ENCODE measurements at regions not wholly inside any gene's neighbourhood (a gene's known extent, or its start where the extent isn't known, plus 50 kb on each side); places are given as distances from the start of the nearest gene placed in this dataset.
"Not testable (repeated sequence)": the region's sequence is repeated elsewhere in the genome, so short reads cannot be mapped to it uniquely, and the experiment has no call there.

DNA sequence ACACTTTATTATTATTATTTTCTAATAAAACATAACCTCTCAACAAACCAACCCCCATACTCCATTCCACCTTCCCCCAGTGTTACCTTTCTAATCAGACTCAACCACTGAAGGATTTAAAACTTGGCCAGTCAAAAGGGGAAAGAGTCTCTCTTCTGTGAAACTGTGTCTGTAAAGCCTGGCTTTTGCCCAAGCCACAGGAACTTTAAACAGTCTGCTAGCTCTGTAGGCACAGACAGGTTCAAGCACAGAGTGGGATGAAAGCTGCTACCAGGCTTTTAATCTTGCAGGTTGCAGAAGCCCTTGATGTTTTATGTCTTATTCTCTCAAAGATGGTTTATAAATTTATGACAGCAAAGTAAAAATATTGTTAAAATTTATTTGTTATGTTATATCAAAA, 585.7 kb downstream of the TENT5A start:
- ATAC-seq, result no peak
- H3K4me1 Mint-ChIP-seq (ENCODE audit: low read depth in 2 of 2), result no peaks in the 10 kb centered on the region
- no peaks in the 10 kb centered on the region for H3K27me3 Mint-ChIP-seq
- no peak overlapping the region for H3K27ac Mint-ChIP-seq
- no peaks in the 10 kb centered on the region for H3K36me3 Mint-ChIP-seq
- H3K4me3 Mint-ChIP-seq, result no peak overlapping the region
- no peak for DNase-seq (ENCODE audit: low spot score)
- H3K9me3 Mint-ChIP-seq, result peaks cover 3% of the 10 kb centered on the region

DNA sequence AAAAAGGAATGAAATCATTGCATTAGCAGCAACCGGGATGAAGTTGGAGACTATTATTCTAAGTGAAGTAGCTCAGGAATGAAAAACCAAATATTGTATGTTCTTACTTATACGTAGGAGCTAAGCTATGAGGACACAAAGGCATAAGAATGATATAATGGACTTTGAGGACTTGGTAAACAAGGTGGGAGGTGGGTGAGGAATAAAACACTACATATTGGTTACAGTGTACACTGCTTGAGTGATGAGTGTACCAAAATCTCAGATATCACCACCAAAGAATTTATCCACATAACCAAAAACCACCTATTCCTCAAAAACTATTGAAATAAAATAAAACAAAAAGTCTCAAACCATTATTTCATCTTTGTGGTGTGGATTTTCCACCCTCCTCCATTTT, 593.5 kb downstream of the TENT5A start:
- H3K36me3 Mint-ChIP-seq, result no peaks in the 10 kb centered on the region
- H3K9me3 Mint-ChIP-seq, result peaks cover 3% of the 10 kb centered on the region
- no peak for ATAC-seq
- H3K4me1 Mint-ChIP-seq (ENCODE audit: low read depth in 2 of 2), result no peaks in the 10 kb centered on the region
- DNase-seq (ENCODE audit: low spot score), result no peak
- no peak overlapping the region for H3K4me3 Mint-ChIP-seq
- H3K27me3 Mint-ChIP-seq, result no peaks in the 10 kb centered on the region
- no peak overlapping the region for H3K27ac Mint-ChIP-seq

GRCh38 chr6:81148751-81149150, 603.7 kb downstream of the TENT5A start:
- Mint-ChIP-seq H3K9me3 (peaks cover 16% of the 10 kb centered on the region), H3K4me3 (no peak overlapping the region), H3K4me1 (ENCODE audit: low read depth in 2 of 2) (no peaks in the 10 kb centered on the region), H3K27ac (no peak overlapping the region), H3K36me3 (peaks cover 10% of the 10 kb centered on the region), H3K27me3 (no peaks in the 10 kb centered on the region)
- no peak for ATAC-seq
- DNase-seq (ENCODE audit: low spot score), result no peak

- H3K27ac Mint-ChIP-seq, result no peak overlapping the region
- H3K27me3 Mint-ChIP-seq, result no peaks in the 10 kb centered on the region
- H3K36me3 Mint-ChIP-seq, result no peaks in the 10 kb centered on the region
- H3K9me3 Mint-ChIP-seq, result peaks cover 8% of the 10 kb centered on the region
- DNase-seq (ENCODE audit: low spot score) (no peak), ATAC-seq (no peak)
- H3K4me1 Mint-ChIP-seq (ENCODE audit: low read depth in 2 of 2), result no peaks in the 10 kb centered on the region
- H3K4me3 Mint-ChIP-seq, result no peak overlapping the region
Measured at GRCh38 chr6:81145506-81145905, 607.0 kb downstream of the TENT5A start.

DNA sequence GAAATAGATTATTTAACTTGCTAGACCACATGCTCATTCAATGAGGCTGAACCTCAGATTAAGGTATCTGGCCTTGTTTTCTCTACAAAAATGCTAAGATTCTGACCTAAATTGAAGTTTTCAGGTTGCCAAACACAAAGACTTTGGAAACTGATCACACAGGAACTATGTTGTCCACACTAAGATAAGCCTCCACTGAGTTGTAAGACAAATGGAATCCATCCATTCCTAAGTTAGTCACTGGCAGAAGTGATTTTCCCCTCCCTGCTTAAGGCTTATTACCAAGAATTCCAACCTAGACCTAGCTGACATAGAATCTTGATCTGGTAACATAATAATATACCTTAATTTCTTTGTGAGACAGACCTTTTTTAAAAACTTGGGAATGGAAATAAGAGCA, 608.1 kb downstream of the TENT5A start:
- Mint-ChIP-seq H3K27ac (no peak overlapping the region), H3K36me3 (no peaks in the 10 kb centered on the region), H3K4me3 (no peak overlapping the region), H3K9me3 (peaks cover 14% of the 10 kb centered on the region), H3K4me1 (ENCODE audit: low read depth in 2 of 2) (no peaks in the 10 kb centered on the region), H3K27me3 (no peaks in the 10 kb centered on the region)
- DNase-seq (ENCODE audit: low spot score) (no peak), ATAC-seq (no peak)

GRCh38 chr6:81138236-81138635, 614.2 kb downstream of the TENT5A start:
- no peaks in the 10 kb centered on the region for H3K4me1 Mint-ChIP-seq (ENCODE audit: low read depth in 2 of 2)
- H3K4me3 Mint-ChIP-seq, result no peak overlapping the region
- no peak overlapping the region for H3K27ac Mint-ChIP-seq
- H3K36me3 Mint-ChIP-seq, result no peaks in the 10 kb centered on the region
- peaks cover 16% of the 10 kb centered on the region for H3K9me3 Mint-ChIP-seq
- DNase-seq (ENCODE audit: low spot score) (no peak), ATAC-seq (no peak)
- H3K27me3 Mint-ChIP-seq, result no peaks in the 10 kb centered on the region

GRCh38 chr6:81130969-81131368, 621.5 kb downstream of the TENT5A start:
- no peaks in the 10 kb centered on the region for H3K4me1 Mint-ChIP-seq (ENCODE audit: low read depth in 2 of 2)
- H3K4me3 Mint-ChIP-seq, result no peak overlapping the region
- peaks cover 14% of the 10 kb centered on the region for H3K9me3 Mint-ChIP-seq
- ATAC-seq (no peak), DNase-seq (ENCODE audit: low spot score) (no peak)
- H3K36me3 Mint-ChIP-seq, result no peaks in the 10 kb centered on the region
- H3K27me3 Mint-ChIP-seq, result no peaks in the 10 kb centered on the region
- H3K27ac Mint-ChIP-seq, result no peak overlapping the region

- no peaks in the 10 kb centered on the region for H3K27me3 Mint-ChIP-seq
- H3K9me3 Mint-ChIP-seq, result peaks cover 15% of the 10 kb centered on the region
- H3K4me3 Mint-ChIP-seq, result no peak overlapping the region
- H3K27ac Mint-ChIP-seq, result no peak overlapping the region
- no peaks in the 10 kb centered on the region for H3K4me1 Mint-ChIP-seq (ENCODE audit: low read depth in 2 of 2)
- DNase-seq (ENCODE audit: low spot score) (no peak), ATAC-seq (no peak)
- H3K36me3 Mint-ChIP-seq, result no peaks in the 10 kb centered on the region
Measured at GRCh38 chr6:81130061-81130460, 622.4 kb downstream of the TENT5A start.

DNA sequence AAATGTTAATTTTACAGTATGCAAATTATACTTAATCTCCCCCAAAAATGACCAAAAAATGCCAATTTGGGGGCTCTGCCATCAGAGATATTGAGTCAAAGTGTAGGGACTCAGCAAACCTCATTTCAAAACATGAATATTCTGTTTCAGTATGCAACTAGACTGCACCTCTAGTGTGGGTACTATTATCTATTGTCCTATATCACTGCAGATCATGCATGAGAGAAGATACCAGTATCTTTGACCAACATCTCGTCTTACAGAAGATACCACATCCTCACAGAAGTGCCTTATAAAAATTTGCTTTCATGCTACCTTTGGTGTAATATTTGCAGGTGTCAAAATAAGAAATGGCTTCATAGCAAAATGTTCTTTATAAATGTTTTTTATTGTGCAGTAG, 623.8 kb downstream of the TENT5A start:
- no peaks in the 10 kb centered on the region for H3K27me3 Mint-ChIP-seq
- peaks cover 15% of the 10 kb centered on the region for H3K9me3 Mint-ChIP-seq
- ATAC-seq, result no peak
- no peaks in the 10 kb centered on the region for H3K4me1 Mint-ChIP-seq (ENCODE audit: low read depth in 2 of 2)
- no peak overlapping the region for H3K4me3 Mint-ChIP-seq
- no peak overlapping the region for H3K27ac Mint-ChIP-seq
- no peaks in the 10 kb centered on the region for H3K36me3 Mint-ChIP-seq
- DNase-seq (ENCODE audit: low spot score), result no peak

GRCh38 chr6:81126150-81126549, 626.3 kb downstream of the TENT5A start:
- H3K4me1 Mint-ChIP-seq (ENCODE audit: low read depth in 2 of 2), result no peaks in the 10 kb centered on the region
- H3K36me3 Mint-ChIP-seq, result no peaks in the 10 kb centered on the region
- DNase-seq (ENCODE audit: low spot score) (no peak), ATAC-seq (no peak)
- H3K27ac Mint-ChIP-seq, result no peak overlapping the region
- H3K4me3 Mint-ChIP-seq, result no peak overlapping the region
- peaks cover 15% of the 10 kb centered on the region for H3K9me3 Mint-ChIP-seq
- H3K27me3 Mint-ChIP-seq, result no peaks in the 10 kb centered on the region

- ATAC-seq (no peak), DNase-seq (ENCODE audit: low spot score) (no peak)
- Mint-ChIP-seq H3K36me3 (no peaks in the 10 kb centered on the region), H3K9me3 (peaks cover 8% of the 10 kb centered on the region), H3K4me3 (no peak overlapping the region), H3K27ac (no peak overlapping the region), H3K27me3 (no peaks in the 10 kb centered on the region), H3K4me1 (ENCODE audit: low read depth in 2 of 2) (no peaks in the 10 kb centered on the region)
Measured at GRCh38 chr6:81120280-81120679, 632.2 kb downstream of the TENT5A start.

GRCh38 chr6:81105998-81106397, 646.5 kb downstream of the TENT5A start:
- Mint-ChIP-seq H3K36me3 (no peaks in the 10 kb centered on the region), H3K9me3 (peaks cover 25% of the 10 kb centered on the region), H3K4me3 (no peak overlapping the region), H3K27ac (no peak overlapping the region), H3K27me3 (no peaks in the 10 kb centered on the region), H3K4me1 (ENCODE audit: low read depth in 2 of 2) (no peaks in the 10 kb centered on the region)
- ATAC-seq (no peak), DNase-seq (ENCODE audit: low spot score) (no peak)

DNA sequence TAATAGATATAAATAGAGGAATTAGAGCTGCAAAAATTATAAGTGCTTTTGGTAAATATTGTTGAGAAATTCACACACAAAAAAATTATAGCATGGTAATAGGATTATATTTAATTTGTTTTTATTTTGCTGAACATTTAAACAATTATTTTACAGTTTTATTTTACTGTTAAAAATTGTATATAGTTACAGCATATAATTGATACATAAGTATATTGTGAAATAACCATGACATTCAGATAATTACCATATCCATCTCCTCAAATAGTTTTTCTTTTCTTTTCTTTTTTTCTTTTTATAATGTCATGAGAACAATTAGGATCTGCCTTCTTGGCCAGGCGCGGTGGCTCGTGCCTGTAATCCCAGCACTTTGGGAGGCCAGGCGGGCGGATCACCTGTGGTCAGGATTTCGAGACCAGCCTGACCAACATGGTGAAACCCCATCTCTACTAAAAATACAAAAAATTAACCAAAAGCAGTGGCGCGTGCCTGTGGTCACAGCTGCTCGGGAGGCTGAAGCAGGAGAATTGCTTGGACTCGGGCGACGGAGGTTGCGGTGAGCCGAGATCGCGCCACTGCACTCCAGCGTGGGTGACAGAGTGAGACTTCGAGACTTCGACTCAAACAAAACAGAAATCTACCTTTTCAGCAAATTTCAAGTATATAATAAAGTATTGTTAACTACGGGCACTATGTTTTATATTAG, 654.2 kb downstream of the TENT5A start:
- DNase-seq (ENCODE audit: low spot score), result no peak
- peaks cover 12% of the 10 kb centered on the region for H3K9me3 Mint-ChIP-seq
- H3K27ac Mint-ChIP-seq, result no peak overlapping the region
- no peak for ATAC-seq
- no peaks in the 10 kb centered on the region for H3K4me1 Mint-ChIP-seq (ENCODE audit: low read depth in 2 of 2)
- H3K4me3 Mint-ChIP-seq, result no peak overlapping the region
- no peaks in the 10 kb centered on the region for H3K36me3 Mint-ChIP-seq
- no peaks in the 10 kb centered on the region for H3K27me3 Mint-ChIP-seq

- not testable (repeated sequence) for H3K36me3 Mint-ChIP-seq; DNase-seq (ENCODE audit: low spot score); H3K4me3 Mint-ChIP-seq; H3K4me1 Mint-ChIP-seq (ENCODE audit: low read depth in 2 of 2); H3K27me3 Mint-ChIP-seq; H3K27ac Mint-ChIP-seq; H3K9me3 Mint-ChIP-seq; ATAC-seq
Measured at GRCh38 chr6:81096464-81096863, 656.0 kb downstream of the TENT5A start.

- Mint-ChIP-seq H3K4me3 (no peak overlapping the region), H3K27ac (no peak overlapping the region), H3K9me3 (peaks cover 3% of the 10 kb centered on the region), H3K27me3 (no peaks in the 10 kb centered on the region), H3K36me3 (no peaks in the 10 kb centered on the region), H3K4me1 (ENCODE audit: low read depth in 2 of 2) (no peaks in the 10 kb centered on the region)
- DNase-seq (ENCODE audit: low spot score), result no peak
- ATAC-seq, result no peak
Measured at GRCh38 chr6:81093051-81093450, 659.4 kb downstream of the TENT5A start.
